ENCODE measurements at regions not wholly inside any gene's neighbourhood (a gene's known extent, or its start where the extent isn't known, plus 50 kb on each side); places are given as distances from the start of the nearest gene placed in this dataset.

DNA sequence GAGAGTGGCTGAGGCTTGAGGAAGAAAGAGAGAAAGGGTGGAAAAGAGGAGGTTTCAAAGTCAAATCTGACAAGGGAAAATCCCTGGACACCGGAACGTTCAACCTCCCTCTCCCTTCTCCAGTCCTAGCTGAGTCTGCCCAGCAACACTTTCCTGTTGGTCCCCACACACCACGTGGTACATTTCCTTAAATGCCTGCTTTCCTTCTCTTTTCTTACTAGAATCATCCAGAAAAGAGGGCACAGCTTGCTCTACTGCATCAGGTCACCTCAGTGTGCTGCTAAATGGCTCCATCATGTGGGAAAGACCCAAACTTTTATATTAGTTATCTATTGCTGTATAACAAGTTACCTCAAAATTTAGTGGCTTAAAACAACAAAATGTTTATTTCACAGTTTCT lies 181.2 kb downstream of the NECTIN3 start:
- TF ChIP-seq, protein P1, sequence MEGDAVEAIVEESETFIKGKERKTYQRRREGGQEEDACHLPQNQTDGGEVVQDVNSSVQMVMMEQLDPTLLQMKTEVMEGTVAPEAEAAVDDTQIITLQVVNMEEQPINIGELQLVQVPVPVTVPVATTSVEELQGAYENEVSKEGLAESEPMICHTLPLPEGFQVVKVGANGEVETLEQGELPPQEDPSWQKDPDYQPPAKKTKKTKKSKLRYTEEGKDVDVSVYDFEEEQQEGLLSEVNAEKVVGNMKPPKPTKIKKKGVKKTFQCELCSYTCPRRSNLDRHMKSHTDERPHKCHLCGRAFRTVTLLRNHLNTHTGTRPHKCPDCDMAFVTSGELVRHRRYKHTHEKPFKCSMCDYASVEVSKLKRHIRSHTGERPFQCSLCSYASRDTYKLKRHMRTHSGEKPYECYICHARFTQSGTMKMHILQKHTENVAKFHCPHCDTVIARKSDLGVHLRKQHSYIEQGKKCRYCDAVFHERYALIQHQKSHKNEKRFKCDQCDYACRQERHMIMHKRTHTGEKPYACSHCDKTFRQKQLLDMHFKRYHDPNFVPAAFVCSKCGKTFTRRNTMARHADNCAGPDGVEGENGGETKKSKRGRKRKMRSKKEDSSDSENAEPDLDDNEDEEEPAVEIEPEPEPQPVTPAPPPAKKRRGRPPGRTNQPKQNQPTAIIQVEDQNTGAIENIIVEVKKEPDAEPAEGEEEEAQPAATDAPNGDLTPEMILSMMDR (IDR thresholded peaks at IDR 0.05; ENCODE audit: low read length), result no peak
- no peak for TF ChIP-seq EZH2 (IDR thresholded peaks at IDR 0.05; ENCODE audit: borderline replicate concordance, low read length)
